ENCODE measurements at regions not wholly inside any gene's neighbourhood (a gene's known extent, or its start where the extent isn't known, plus 50 kb on each side); places are given as distances from the start of the nearest gene placed in this dataset.

DNA sequence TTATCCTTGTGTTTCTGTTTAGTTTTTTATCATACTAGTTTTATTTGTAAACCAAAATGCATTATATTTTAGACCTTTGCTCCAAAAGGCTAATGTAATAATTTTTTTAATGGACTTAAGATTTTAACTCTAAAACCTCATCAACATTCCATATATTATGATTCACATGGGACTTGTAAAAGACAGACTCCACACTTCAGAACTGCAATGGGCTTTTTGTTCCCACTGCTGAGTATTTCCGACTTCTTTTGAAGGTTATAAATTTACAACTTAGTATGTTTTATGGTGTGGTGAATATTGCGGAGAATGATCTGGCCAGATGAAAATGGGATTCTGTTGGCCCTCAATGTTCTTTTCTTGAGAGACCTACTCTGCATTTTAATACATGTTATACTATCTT, 678.5 kb downstream of the USP25 start:
- ATAC-seq (ENCODE audit: poor library complexity): no peak
- DNase-seq: no peak
- intact Hi-C loops (cut with DNase I): no loop called here

DNA sequence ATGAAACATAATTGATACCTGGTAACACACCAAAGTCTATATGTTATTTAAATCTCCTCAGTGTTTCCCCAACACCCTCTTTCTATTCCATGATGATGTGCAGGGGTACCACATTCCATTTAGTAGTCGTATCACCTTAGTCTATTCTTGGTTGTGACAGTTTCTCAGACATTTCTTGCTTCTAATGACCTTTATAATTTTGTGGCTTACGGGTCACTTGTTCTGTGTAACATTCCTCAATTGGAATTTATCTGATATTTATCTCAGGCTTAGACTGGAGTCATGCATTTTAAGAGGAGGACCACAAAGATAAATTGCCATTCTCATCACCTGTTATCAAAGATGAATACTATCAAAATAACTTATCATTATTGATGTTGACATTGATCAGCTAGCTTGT, 679.6 kb downstream of the USP25 start:
- intact Hi-C loops (cut with DNase I): no loop called here
- DNase-seq (no peak), ATAC-seq (ENCODE audit: poor library complexity) (no peak)

DNA sequence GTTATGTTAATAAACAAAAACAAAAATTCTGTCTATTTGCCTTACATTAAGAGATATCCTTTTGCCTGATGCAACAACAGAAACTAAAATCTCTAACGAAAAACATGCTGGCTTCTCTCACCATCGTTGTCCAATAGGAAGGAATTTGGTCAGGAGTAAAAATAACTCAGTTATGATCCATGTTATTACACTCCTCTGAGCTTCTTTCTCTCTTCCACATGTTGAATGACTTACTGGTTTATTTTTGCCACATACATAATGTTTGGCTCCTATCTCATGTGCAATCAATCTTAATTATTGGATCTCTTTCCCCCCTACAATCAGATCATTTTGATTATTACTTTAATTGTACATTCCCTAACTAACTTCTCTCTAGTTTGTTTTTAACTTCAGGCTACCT, 688.4 kb downstream of the USP25 start:
- peak; percentile 47 for ATAC-seq (ENCODE audit: poor library complexity)
- intact Hi-C loops (cut with DNase I): no loop called here
- DNase-seq: no peak

- ATAC-seq (ENCODE audit: poor library complexity): no peak
- DNase-seq: no peak
- intact Hi-C loops (cut with DNase I): no loop called here
These were observed 688.9 kb downstream of the USP25 start for GRCh38 chr21:16418642-16419041.

DNA sequence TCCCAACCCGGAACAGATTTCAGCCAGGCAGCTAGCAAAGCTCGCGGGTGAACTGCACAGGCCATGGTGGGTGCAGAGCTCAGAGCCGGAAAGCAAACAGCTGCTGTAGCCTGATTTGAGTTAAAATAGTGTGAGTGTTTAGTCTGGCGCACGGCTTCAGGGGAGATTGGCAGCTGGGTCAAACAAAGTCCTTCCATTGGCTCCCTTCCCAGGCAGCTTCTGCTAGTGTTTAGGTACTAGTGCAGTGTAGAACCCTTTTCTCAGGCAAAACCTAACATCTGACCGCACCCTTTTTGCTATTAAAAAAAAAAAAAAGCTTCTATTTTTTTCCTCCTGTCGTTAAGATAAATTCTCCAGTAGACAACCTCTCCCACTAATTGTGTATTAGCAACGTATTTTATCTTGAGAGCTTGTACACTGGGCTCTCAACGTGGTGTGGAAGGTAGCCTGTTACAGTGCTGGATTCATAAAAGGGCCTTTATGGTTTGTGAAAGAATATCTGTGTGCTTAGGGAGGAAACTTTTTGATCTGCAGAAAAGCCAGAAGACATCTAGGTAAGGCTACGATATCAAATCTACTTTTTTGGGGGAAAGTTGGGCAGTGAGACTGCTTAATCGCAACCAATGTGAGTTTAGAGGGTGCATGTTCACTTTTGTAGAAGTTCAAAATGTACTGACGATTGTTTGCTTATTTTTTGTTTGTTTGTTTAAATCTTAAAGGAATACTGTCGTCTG, 689.6 kb downstream of the USP25 start:
- ATAC-seq (ENCODE audit: poor library complexity) (peak; percentile 90), DNase-seq (peak; percentile 80)
- intact Hi-C loops (cut with DNase I): no loop called here

DNA sequence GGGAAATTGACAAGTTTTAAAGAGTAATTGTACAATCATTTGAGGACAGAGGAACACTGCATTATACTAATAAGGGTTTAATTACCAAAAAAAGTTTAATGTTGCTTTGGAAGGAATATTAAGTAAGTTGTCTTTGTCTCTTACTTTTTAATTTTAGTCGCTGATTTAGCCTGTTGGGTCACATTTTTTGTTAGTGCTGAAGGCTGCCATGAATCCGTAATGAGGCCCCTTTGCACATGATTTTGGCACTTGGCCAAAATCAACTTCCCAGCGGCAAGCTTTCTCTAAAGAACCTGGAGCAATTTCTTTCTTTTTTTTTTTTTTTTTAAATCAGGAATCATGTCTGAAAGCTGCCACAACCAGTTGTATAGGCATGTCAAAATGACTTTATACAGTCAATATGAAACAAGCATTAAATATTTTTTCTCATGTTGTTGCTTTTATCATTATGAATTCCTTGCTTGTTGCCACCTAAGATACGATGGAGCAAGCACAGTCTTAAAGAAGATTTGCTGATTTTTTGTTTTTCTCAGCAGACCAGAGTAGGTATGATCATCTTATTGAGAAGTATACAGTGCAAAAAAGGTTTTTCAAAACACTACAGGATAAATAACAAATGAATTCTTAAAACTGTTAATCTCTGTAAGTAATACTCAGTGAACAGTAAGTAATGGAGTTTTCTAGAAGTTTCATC, 690.4 kb downstream of the USP25 start:
- DNase-seq: peak; percentile 50
- intact Hi-C loops (cut with DNase I): loop anchor here (5.0 kb wide), 1 partner anchor 117 kb away; no protein-coding TSS in a partner anchor
- ATAC-seq (ENCODE audit: poor library complexity): peak; percentile 72

DNA sequence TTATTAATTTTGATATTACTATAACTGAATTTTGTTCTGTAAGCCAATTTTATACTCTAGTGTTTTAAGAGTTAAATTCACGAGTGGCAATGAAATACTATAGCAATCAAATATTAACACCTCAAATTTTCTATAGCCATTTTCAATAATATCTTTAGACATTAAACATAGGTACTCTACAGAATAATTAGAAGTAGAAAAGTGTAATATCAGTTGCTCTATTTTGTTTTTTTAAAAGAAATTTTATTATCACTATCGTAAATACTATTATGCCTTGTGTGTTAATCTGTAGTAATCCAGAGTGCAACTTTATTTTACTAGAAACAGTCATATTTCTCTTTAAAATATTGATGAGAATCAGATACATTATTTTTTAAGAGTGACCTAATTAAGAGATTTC, 691.2 kb downstream of the USP25 start:
- no peak for ATAC-seq (ENCODE audit: poor library complexity)

GRCh38 chr21:16421965-16422364, 692.2 kb downstream of the USP25 start:
- DNase-seq (no peak), ATAC-seq (ENCODE audit: poor library complexity) (no peak)
- intact Hi-C loops (cut with DNase I): loop anchor here (5.0 kb wide), 1 partner anchor 115 kb away; no protein-coding TSS in a partner anchor

More for the DNA sequence above, 691.2 kb downstream of the USP25 start:
- intact Hi-C loops (cut with DNase I): loop anchor here (5.0 kb wide), 1 partner anchor 116 kb away; no protein-coding TSS in a partner anchor
- no peak for DNase-seq

GRCh38 chr21:16422702-16423101, 692.9 kb downstream of the USP25 start:
- no peak for DNase-seq
- intact Hi-C loops (cut with DNase I): loop anchor here (5.0 kb wide), 1 partner anchor 115 kb away; no protein-coding TSS in a partner anchor
- ATAC-seq (ENCODE audit: poor library complexity): no peak

GRCh38 chr21:16423921-16424320, 694.1 kb downstream of the USP25 start:
- no peak for ATAC-seq (ENCODE audit: poor library complexity)
- DNase-seq: no peak
- intact Hi-C loops (cut with DNase I): loop anchor here (5.0 kb wide), 1 partner anchor 113 kb away; no protein-coding TSS in a partner anchor

DNA sequence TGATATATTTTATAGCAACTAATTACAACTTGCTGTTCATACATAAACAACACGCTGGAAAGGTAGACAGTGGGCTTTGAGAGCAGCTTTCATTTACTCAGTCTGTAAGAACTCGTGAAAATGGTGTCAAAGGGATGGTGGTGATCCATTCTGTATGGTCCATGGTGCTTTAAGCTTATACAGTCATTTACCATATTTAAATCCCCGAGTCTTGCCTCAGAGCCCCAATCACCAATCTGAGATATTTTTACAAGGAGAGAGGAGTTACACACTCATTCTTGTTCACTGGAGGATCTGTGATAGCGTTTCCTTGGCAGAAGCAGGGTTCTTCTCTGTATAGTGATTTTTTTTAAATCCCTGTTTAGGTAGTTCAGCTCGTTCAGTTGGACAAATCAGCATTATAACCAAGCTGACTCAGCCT, 694.6 kb downstream of the USP25 start:
- peak; percentile 21 for ATAC-seq (ENCODE audit: poor library complexity)

GRCh38 chr21:16425376-16425775, 695.6 kb downstream of the USP25 start:
- no peak for DNase-seq
- intact Hi-C loops (cut with DNase I): no loop called here
- ATAC-seq (ENCODE audit: poor library complexity): no peak

More for the DNA sequence above, 694.6 kb downstream of the USP25 start:
- DNase-seq: no peak
- intact Hi-C loops (cut with DNase I): loop anchor here (5.0 kb wide), 1 partner anchor 113 kb away; no protein-coding TSS in a partner anchor

- no peak for DNase-seq
- intact Hi-C loops (cut with DNase I): no loop called here
- peak; percentile 38 for ATAC-seq (ENCODE audit: poor library complexity)
These were observed 697.2 kb downstream of the USP25 start for GRCh38 chr21:16426936-16427335.

GRCh38 chr21:16427587-16428087, 697.9 kb downstream of the USP25 start:
- peak; percentile 25 for ATAC-seq (ENCODE audit: poor library complexity)
- DNase-seq: no peak
- intact Hi-C loops (cut with DNase I): no loop called here

DNA sequence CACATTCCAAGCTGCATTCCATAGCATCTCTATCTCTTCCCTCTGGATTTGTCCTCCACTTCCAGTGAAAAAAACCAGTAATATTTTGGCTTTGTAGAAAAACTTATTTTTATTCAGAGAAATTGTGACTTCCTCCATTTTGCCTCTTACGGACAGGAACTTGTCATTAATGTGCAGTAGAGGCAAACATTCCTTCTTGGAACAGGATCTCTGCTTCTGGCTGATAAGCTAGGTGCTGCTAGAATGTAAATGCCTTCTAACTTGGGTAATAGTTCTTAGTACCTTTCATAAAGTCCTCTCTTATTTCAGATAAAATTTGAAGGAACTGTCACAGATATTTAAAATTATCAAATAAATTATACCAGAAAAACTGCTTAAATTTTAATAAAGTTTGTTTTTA, 707.8 kb downstream of the USP25 start:
- intact Hi-C loops (cut with DNase I): no loop called here
- ATAC-seq (ENCODE audit: poor library complexity) (no peak), DNase-seq (no peak)

DNA sequence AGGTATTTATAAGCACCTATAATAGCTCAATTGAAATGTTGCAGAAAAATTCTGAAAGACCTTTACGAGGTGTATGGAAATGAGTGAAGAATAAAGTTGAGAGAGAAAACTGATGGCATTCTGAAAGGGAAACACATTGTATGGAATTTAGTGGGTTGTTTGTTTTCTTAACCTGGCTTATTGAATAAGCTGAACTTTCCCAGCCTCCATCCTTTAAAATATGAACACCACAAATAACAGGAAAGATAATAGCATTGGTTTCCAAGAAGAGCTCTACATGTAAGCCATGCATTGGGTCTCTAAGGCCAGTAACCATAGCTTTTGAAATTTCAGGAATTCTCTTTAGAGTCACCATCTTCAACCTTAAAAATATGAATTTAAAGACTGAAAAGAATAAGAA, 709.0 kb downstream of the USP25 start:
- ATAC-seq (ENCODE audit: poor library complexity) (no peak), DNase-seq (no peak)
- intact Hi-C loops (cut with DNase I): no loop called here

GRCh38 chr21:16441789-16442188, 712.0 kb downstream of the USP25 start:
- no peak for DNase-seq
- ATAC-seq (ENCODE audit: poor library complexity): no peak
- intact Hi-C loops (cut with DNase I): no loop called here

- peak; percentile 63 for ATAC-seq (ENCODE audit: poor library complexity)
- intact Hi-C loops (cut with DNase I): no loop called here
These were observed 724.6 kb downstream of the USP25 start for GRCh38 chr21:16454399-16454798.

GRCh38 chr21:16455526-16455925, 725.7 kb downstream of the USP25 start:
- intact Hi-C loops (cut with DNase I): no loop called here
- no peak for ATAC-seq (ENCODE audit: poor library complexity)
- no peak for DNase-seq

More at GRCh38 chr21:16454399-16454798, 724.6 kb downstream of the USP25 start:
- DNase-seq: no peak

DNA sequence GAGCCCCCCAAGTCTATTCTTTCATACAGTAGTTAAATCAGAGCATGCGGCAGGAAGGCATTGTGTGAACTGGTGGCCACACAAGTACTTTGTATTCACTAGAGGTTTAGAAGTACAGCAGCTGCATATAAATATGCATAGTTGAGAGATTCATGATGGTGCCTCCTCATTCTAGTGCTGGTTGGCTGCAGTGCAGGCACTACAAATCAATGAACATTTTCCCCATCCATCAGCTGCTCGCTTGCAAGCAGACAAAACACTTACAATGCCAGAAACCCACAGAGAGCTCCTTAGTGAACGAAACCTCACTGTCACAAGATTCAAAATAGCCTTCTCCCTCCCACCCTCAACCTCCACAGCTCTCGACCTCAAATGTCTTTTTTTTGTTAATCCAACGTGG, 726.2 kb downstream of the USP25 start:
- intact Hi-C loops (cut with DNase I): no loop called here

More for the DNA sequence above, 726.2 kb downstream of the USP25 start:
- no peak for DNase-seq
- peak; percentile 22 for ATAC-seq (ENCODE audit: poor library complexity)
